ENCODE measurements at regions not wholly inside any gene's neighbourhood (a gene's known extent, or its start where the extent isn't known, plus 50 kb on each side); places are given as distances from the start of the nearest gene placed in this dataset.

DNA sequence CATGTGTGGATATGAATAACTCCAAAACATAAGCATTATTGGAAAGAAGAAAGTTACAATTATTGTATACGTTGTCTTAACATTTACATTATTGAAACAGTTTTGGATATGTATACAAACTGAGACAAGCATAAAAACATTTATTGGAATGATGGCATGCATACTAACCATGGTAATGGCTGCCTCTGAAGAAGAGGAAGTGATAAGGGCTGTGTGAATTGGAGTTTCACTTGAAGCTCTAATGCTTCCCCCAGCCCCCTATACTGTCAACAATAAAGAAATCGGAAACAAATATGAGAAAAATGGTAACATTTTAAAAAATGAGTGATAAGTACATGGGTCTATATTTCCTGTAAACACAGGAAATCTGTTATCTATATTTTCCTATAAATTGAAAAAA lies 367.7 kb upstream of the DPYD start:
- DNase-seq (ENCODE audit: low read depth, low spot score) (no peak), FAIRE-seq (no peak), ATAC-seq (peak; percentile 48; the same call in 1 of the 3 replicates)
- 79% methylated on average over 2 of the region's 2 CpGs for WGBS (ENCODE audit: insufficient coverage, insufficient replicate concordance, low lambda C conversion rate, missing lambda C conversion rate)
- no peak overlapping the region for H3K4me2 ChIP-seq (ENCODE audit: control insufficient read depth, insufficient read depth)
- H3K9me3 ChIP-seq (replicated peaks; ENCODE audit: control insufficient read depth, insufficient read depth, low read length) = no peaks in the 10 kb centered on the region
- H3K9ac ChIP-seq (ENCODE audit: control insufficient read depth, insufficient read depth, low read length) = no peak overlapping the region
- TF ChIP-seq, protein P1, sequence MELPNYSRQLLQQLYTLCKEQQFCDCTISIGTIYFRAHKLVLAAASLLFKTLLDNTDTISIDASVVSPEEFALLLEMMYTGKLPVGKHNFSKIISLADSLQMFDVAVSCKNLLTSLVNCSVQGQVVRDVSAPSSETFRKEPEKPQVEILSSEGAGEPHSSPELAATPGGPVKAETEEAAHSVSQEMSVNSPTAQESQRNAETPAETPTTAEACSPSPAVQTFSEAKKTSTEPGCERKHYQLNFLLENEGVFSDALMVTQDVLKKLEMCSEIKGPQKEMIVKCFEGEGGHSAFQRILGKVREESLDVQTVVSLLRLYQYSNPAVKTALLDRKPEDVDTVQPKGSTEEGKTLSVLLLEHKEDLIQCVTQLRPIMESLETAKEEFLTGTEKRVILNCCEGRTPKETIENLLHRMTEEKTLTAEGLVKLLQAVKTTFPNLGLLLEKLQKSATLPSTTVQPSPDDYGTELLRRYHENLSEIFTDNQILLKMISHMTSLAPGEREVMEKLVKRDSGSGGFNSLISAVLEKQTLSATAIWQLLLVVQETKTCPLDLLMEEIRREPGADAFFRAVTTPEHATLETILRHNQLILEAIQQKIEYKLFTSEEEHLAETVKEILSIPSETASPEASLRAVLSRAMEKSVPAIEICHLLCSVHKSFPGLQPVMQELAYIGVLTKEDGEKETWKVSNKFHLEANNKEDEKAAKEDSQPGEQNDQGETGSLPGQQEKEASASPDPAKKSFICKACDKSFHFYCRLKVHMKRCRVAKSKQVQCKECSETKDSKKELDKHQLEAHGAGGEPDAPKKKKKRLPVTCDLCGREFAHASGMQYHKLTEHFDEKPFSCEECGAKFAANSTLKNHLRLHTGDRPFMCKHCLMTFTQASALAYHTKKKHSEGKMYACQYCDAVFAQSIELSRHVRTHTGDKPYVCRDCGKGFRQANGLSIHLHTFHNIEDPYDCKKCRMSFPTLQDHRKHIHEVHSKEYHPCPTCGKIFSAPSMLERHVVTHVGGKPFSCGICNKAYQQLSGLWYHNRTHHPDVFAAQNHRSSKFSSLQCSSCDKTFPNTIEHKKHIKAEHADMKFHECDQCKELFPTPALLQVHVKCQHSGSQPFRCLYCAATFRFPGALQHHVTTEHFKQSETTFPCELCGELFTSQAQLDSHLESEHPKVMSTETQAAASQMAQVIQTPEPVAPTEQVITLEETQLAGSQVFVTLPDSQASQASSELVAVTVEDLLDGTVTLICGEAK (IDR thresholded peaks at IDR 0.05; ENCODE audit: borderline replicate concordance) = no peak
- peak; percentile 47; the same call in 1 of the 2 replicates for TF ChIP-seq SPI1 (IDR thresholded peaks at IDR 0.05; ENCODE audit: borderline replicate concordance, insufficient read depth, low read depth, low read length)
- H4K20me1 ChIP-seq (ENCODE audit: control insufficient read depth, insufficient read depth) = no peaks in the 10 kb centered on the region
- intact Hi-C loops (cut with micrococcal nuclease; ENCODE audit: unreplicated experiment) (no loop called here), in situ Hi-C loops (cut with MboI) (no loop called here)
- BruUV-seq (replicated peaks) = no TSS peak
- RAD21 ChIA-PET (ENCODE audit: unreplicated experiment) = no interaction called here
- H3K27ac ChIP-seq (ENCODE audit: control insufficient read depth, insufficient read depth) = no peak overlapping the region
- H3K79me2 ChIP-seq (ENCODE audit: control insufficient read depth, insufficient read depth, low read length) = no peaks in the 10 kb centered on the region
- H3K36me3 ChIP-seq (ENCODE audit: control insufficient read depth in 2 of 2, insufficient read depth in 2 of 2, low read length in 1 of 2) = no peaks in the 10 kb centered on the region
- H3K4me3 ChIP-seq = no peak overlapping the region
- SMC1A ChIA-PET (ENCODE audit: uncharacterized antibody, unreplicated experiment) = interaction anchor here (0.6 kb wide), 1 partner anchor 186 kb away, joined by 3 read pairs; no protein-coding TSS in a partner anchor
- no peaks in the 10 kb centered on the region for H3K27me3 ChIP-seq (replicated peaks in 1 of 2; ENCODE audit: control insufficient read depth in 2 of 2, insufficient read depth in 2 of 2, low read length in 1 of 2)
- POLR2A ChIA-PET = no interaction called here
- H2AFZ ChIP-seq (ENCODE audit: control insufficient read depth, low read depth, low read length) = no peak overlapping the region
- CTCF ChIA-PET = no interaction called here
- H3K4me1 ChIP-seq (ENCODE audit: control insufficient read depth, insufficient read depth, low read length) = no peaks in the 10 kb centered on the region

DNA sequence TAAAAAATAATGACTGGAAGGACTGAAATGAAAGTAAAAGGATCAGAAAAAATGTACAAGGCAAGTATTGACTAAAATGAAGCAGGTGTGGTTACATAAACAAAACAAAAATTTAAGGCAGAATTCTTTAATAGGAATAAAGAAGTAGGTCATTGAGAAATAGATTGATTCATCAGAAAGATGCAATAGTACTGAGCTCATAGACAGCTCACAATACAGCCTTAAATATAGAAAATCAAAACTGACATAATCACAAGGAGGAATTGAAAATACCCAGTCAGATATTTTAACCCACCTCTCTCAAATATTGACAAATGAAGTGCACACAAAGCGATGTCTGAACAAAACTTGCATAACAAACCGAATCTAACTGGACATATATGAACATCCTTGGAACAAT lies 366.8 kb upstream of the DPYD start:
- ATAC-seq (no peak), DNase-seq (ENCODE audit: low read depth, low spot score) (no peak), FAIRE-seq (no peak)
- Histone ChIP-seq H3K9ac (ENCODE audit: control insufficient read depth, insufficient read depth, low read length) (no peak overlapping the region), H3K4me3 (no peak overlapping the region), H3K4me1 (ENCODE audit: control insufficient read depth, insufficient read depth, low read length) (no peaks in the 10 kb centered on the region), H3K79me2 (ENCODE audit: control insufficient read depth, insufficient read depth, low read length) (no peaks in the 10 kb centered on the region), H4K20me1 (ENCODE audit: control insufficient read depth, insufficient read depth) (no peaks in the 10 kb centered on the region), H3K27ac (ENCODE audit: control insufficient read depth, insufficient read depth) (no peak overlapping the region), H2AFZ (ENCODE audit: control insufficient read depth, low read depth, low read length) (no peak overlapping the region), H3K4me2 (ENCODE audit: control insufficient read depth, insufficient read depth) (no peak overlapping the region), H3K36me3 (ENCODE audit: control insufficient read depth in 2 of 2, insufficient read depth in 2 of 2, low read length in 1 of 2) (no peaks in the 10 kb centered on the region), H3K27me3 (replicated peaks in 1 of 2; ENCODE audit: control insufficient read depth in 2 of 2, insufficient read depth in 2 of 2, low read length in 1 of 2) (no peaks in the 10 kb centered on the region), H3K9me3 (replicated peaks; ENCODE audit: control insufficient read depth, insufficient read depth, low read length) (no peaks in the 10 kb centered on the region)
- intact Hi-C loops (cut with micrococcal nuclease; ENCODE audit: unreplicated experiment) (no loop called here), in situ Hi-C loops (cut with MboI) (no loop called here)
- ChIA-PET SMC1A (ENCODE audit: uncharacterized antibody, unreplicated experiment) (no interaction called here), POLR2A (no interaction called here), RAD21 (ENCODE audit: unreplicated experiment) (no interaction called here), CTCF (no interaction called here)
- BruUV-seq (replicated peaks) = no TSS peak
- WGBS (ENCODE audit: insufficient coverage, insufficient replicate concordance, low lambda C conversion rate, missing lambda C conversion rate) = 9% methylated on average over 2 of the region's 2 CpGs
- TF ChIP-seq ZNF622 (IDR thresholded peaks at IDR 0.05) (no peak), RB1 (IDR thresholded peaks at IDR 0.05; ENCODE audit: borderline replicate concordance) (no peak), SREBF2 (IDR thresholded peaks at IDR 0.05; ENCODE audit: low read length) (no peak), MXI1 (IDR thresholded peaks at IDR 0.05; ENCODE audit: low read depth, low read length) (no peak), SUZ12 (IDR thresholded peaks at IDR 0.05; ENCODE audit: unreplicated experiment) (no peak), IKZF2 (IDR thresholded peaks at IDR 0.05) (no peak), KLF5 (IDR thresholded peaks at IDR 0.05; ENCODE audit: partially characterized antibody) (no peak), NRF1 (conservative IDR thresholded peaks at IDR 0.05; ENCODE audit: low read depth, low read length) (no peak), WRNIP1 (IDR thresholded peaks at IDR 0.05; ENCODE audit: borderline replicate concordance, low read depth, low read length) (no peak)
- TF ChIP-seq, protein P2, sequence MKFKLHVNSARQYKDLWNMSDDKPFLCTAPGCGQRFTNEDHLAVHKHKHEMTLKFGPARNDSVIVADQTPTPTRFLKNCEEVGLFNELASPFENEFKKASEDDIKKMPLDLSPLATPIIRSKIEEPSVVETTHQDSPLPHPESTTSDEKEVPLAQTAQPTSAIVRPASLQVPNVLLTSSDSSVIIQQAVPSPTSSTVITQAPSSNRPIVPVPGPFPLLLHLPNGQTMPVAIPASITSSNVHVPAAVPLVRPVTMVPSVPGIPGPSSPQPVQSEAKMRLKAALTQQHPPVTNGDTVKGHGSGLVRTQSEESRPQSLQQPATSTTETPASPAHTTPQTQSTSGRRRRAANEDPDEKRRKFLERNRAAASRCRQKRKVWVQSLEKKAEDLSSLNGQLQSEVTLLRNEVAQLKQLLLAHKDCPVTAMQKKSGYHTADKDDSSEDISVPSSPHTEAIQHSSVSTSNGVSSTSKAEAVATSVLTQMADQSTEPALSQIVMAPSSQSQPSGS (IDR thresholded peaks at IDR 0.05; ENCODE audit: low read length) = no peak

Measured in GM12878 (cell line).